Neural cell (in vitro differentiated cells): ENCODE measurements at regions not wholly inside any gene's neighbourhood (a gene's known extent, or its start where the extent isn't known, plus 50 kb on each side); places are given as distances from the start of the nearest gene placed in this dataset.

Experiments
- H2AFZ ChIP-seq: fragments of 200-600, 300-800 bp; sonication (generic), shearing (Covaris generic); 2 replicates; pipeline ENCODE4 v1.6.0; 2014; ENCODE audit warnings: low read depth, mild to moderate bottlenecking, antibody characterized with exemption, low read length, moderate library complexity
- H3F3A ChIP-seq: fragments of 200-600 bp; shearing (Covaris generic); 2 replicates; pipeline ENCODE4 v1.6.1; 2016; ENCODE audit warnings: mild to moderate bottlenecking, moderate library complexity, mixed read lengths, antibody characterized with exemption, low read length; ENCODE audit not compliant: insufficient read depth, poor library complexity, severe bottlenecking
- H3K27ac ChIP-seq: fragments of 200-600, 300-800 bp; sonication (generic), shearing (Covaris generic); 2 replicates; pipeline ENCODE4 v1.5.1; 2014; ENCODE audit warnings: mild to moderate bottlenecking, low read length, moderate library complexity
- H3K27me3 ChIP-seq: fragments of 300-800, 200-600 bp; sonication (generic), shearing (Covaris generic); 2 replicates; pipeline ENCODE4 v1.6.0; 2014; ENCODE audit warnings: mild to moderate bottlenecking, low read depth, low read length, moderate library complexity; ENCODE audit not compliant: insufficient read depth
- H3K36me3 ChIP-seq: fragments of 300-800, 200-600 bp; sonication (generic), shearing (Covaris generic); 2 replicates; pipeline ENCODE4 v1.5.1; 2014; ENCODE audit warnings: mild to moderate bottlenecking, antibody characterized with exemption, low read length, moderate library complexity; ENCODE audit not compliant: insufficient read depth
- H3K4me2 ChIP-seq: fragments of 300-800, 200-600 bp; sonication (generic), shearing (Covaris generic); 2 replicates; pipeline ENCODE4 v1.6.0; 2014; ENCODE audit warnings: mild to moderate bottlenecking, low read length
- H3K4me3 ChIP-seq: fragments of 300-800, 200-600 bp; sonication (generic), shearing (Covaris generic); 2 replicates; pipeline ENCODE4 v1.5.1; 2014; ENCODE audit warnings: mild to moderate bottlenecking, low read length, moderate library complexity
- H3K79me2 ChIP-seq: fragments of 200-600 bp; shearing (Covaris generic); replicated peaks from 2 replicates; pipeline ENCODE4 v1.6.0; 2014; ENCODE audit warnings: mild to moderate bottlenecking, low read length, moderate library complexity; ENCODE audit not compliant: insufficient read depth
- H3K9ac ChIP-seq: fragments of 300-800, 200-600 bp; sonication (generic), shearing (Covaris generic); 2 replicates; pipeline ENCODE4 v1.6.1; 2016; ENCODE audit warnings: mild to moderate bottlenecking, low read length, mixed read lengths
- H3K9me2 ChIP-seq: fragments of 200-600 bp; shearing (Covaris generic); 2 replicates; pipeline ENCODE4 v1.6.1; 2016; ENCODE audit warnings: mild to moderate bottlenecking, low read length, mixed read lengths; ENCODE audit not compliant: insufficient read depth
- H3K9me3 ChIP-seq: fragments of 200-600, 300-800 bp; sonication (generic), shearing (Covaris generic); 2 replicates; pipeline ENCODE4 v1.6.1; 2016; ENCODE audit warnings: mild to moderate bottlenecking, mixed run types, low read length, moderate library complexity, mixed read lengths
- H4K20me1 ChIP-seq: fragments of 200-600 bp; shearing (Covaris generic); 2 replicates; pipeline ENCODE4 v1.6.1; 2016; ENCODE audit warnings: mild to moderate bottlenecking, mixed run types; ENCODE audit not compliant: insufficient read depth
- EP300 ChIP-seq: fragments of 450-650 bp; conservative IDR thresholded peaks from 2 replicates; pipeline ENCODE4 v1.6.1; 2014; ENCODE audit warnings: antibody characterized with exemption, mild to moderate bottlenecking, moderate library complexity; ENCODE audit not compliant: poor library complexity, severe bottlenecking
- EZH2 ChIP-seq: fragments of 200-600, 300-800 bp; shearing (Covaris generic), sonication (generic); IDR thresholded peaks from 2 replicates; pipeline ENCODE4 v1.6.1; 2014; ENCODE audit warnings: antibody characterized with exemption, low read length, borderline replicate concordance, mild to moderate bottlenecking; ENCODE audit not compliant: insufficient read depth, poor library complexity, severe bottlenecking
- MXI1 ChIP-seq: fragments of 450-650 bp; conservative IDR thresholded peaks from 2 replicates; pipeline ENCODE4 v1.6.1; 2014; ENCODE audit warnings: antibody characterized with exemption, mild to moderate bottlenecking; ENCODE audit not compliant: poor library complexity, severe bottlenecking
- POLR2AphosphoS5 ChIP-seq: IDR thresholded peaks from 2 replicates; pipeline ENCODE4 v1.6.1; 2012
- RAD21 ChIP-seq: fragments of 450-650 bp; conservative IDR thresholded peaks from 2 replicates; pipeline ENCODE4 v1.6.1; 2014; ENCODE audit warnings: antibody characterized with exemption, mild to moderate bottlenecking, moderate library complexity
- REST ChIP-seq: IDR thresholded peaks from 2 replicates; pipeline ENCODE4 v1.6.1; 2012; ENCODE audit warnings: borderline replicate concordance
- SMC3 ChIP-seq: fragments of 450-650 bp; conservative IDR thresholded peaks from 2 replicates; pipeline ENCODE4 v1.6.1; 2014; ENCODE audit warnings: antibody characterized with exemption, mild to moderate bottlenecking, moderate library complexity; ENCODE audit not compliant: poor library complexity
- TAF1 ChIP-seq: IDR thresholded peaks from 2 replicates; pipeline ENCODE4 v1.6.1; 2012; ENCODE audit warnings: low read depth
- TF ChIP-seq, protein P1 (sequence below): fragments of 450-650 bp; IDR thresholded peaks from 2 replicates; pipeline ENCODE4 v1.5.1; 2014; ENCODE audit warnings: antibody characterized with exemption, mild to moderate bottlenecking, moderate library complexity; ENCODE audit not compliant: poor library complexity, severe bottlenecking

GRCh38 chr11:81515566-81515965 lies 1218.1 kb downstream of the FAM181B start:
- Histone ChIP-seq H3K4me3 (no peak overlapping the region), H3K79me2 (no peaks in the 10 kb centered on the region), H4K20me1 (no peaks in the 10 kb centered on the region), H3K9ac (no peak overlapping the region), H3K4me2 (no peak overlapping the region), H3K36me3 (no peaks in the 10 kb centered on the region), H3K9me2 (no peaks in the 10 kb centered on the region), H3K27me3 (no peaks in the 10 kb centered on the region), H3K27ac (no peak overlapping the region), H3K9me3 (no peaks in the 10 kb centered on the region), H3F3A (no peaks in the 10 kb centered on the region), H2AFZ (no peak overlapping the region)
- TF ChIP-seq TAF1 (no peak), MXI1 (no peak), EP300 (no peak), EZH2 (no peak), SMC3 (no peak), POLR2AphosphoS5 (no peak), RAD21 (no peak), REST (no peak)
- TF ChIP-seq, protein P1, sequence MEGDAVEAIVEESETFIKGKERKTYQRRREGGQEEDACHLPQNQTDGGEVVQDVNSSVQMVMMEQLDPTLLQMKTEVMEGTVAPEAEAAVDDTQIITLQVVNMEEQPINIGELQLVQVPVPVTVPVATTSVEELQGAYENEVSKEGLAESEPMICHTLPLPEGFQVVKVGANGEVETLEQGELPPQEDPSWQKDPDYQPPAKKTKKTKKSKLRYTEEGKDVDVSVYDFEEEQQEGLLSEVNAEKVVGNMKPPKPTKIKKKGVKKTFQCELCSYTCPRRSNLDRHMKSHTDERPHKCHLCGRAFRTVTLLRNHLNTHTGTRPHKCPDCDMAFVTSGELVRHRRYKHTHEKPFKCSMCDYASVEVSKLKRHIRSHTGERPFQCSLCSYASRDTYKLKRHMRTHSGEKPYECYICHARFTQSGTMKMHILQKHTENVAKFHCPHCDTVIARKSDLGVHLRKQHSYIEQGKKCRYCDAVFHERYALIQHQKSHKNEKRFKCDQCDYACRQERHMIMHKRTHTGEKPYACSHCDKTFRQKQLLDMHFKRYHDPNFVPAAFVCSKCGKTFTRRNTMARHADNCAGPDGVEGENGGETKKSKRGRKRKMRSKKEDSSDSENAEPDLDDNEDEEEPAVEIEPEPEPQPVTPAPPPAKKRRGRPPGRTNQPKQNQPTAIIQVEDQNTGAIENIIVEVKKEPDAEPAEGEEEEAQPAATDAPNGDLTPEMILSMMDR: no peak

- Histone ChIP-seq H3F3A (no peaks in the 10 kb centered on the region), H3K79me2 (no peaks in the 10 kb centered on the region), H3K4me3 (no peak overlapping the region), H3K4me2 (no peak overlapping the region), H3K27ac (no peak overlapping the region), H3K9me3 (no peaks in the 10 kb centered on the region), H3K9ac (no peak overlapping the region), H3K36me3 (no peaks in the 10 kb centered on the region), H4K20me1 (no peaks in the 10 kb centered on the region), H3K27me3 (no peaks in the 10 kb centered on the region), H3K9me2 (no peaks in the 10 kb centered on the region), H2AFZ (no peak overlapping the region)
- TF ChIP-seq SMC3: peak; percentile 63
- TF ChIP-seq RAD21: peak; percentile 59
- no peak for TF ChIP-seq REST
- no peak for TF ChIP-seq EZH2
- no peak for TF ChIP-seq TAF1
- TF ChIP-seq, protein P1: peak; percentile 69
- no peak for TF ChIP-seq EP300
- TF ChIP-seq MXI1: no peak
- TF ChIP-seq POLR2AphosphoS5: no peak
Measured at GRCh38 chr11:81497202-81497804, 1236.4 kb downstream of the FAM181B start.
